A673 (cell line): ENCODE measurements at regions not wholly inside any gene's neighbourhood (a gene's known extent, or its start where the extent isn't known, plus 50 kb on each side); places are given as distances from the start of the nearest gene placed in this dataset.

Experiments used
- BruUV-seq: library from RNA; stranded (reverse); fragments of 400-500 nt; replicated peaks from 2 replicates; lab custom pipeline; 2021; lab: Mats Ljungman, UMichigan
- CTCF ChIA-PET: fragments of 300-600 bp; sonication (Branson Sonifier 250); formaldehyde crosslinking; loops from one replicate; lab custom pipeline; 2022; ENCODE audit warnings: antibody characterized with exemption; lab: Charles Lee
- POLR2A ChIA-PET: fragments of 300-600 bp; sonication (Branson Sonifier 250); formaldehyde crosslinking; loops from one replicate; lab custom pipeline; 2022; ENCODE audit warnings: antibody characterized with exemption; ENCODE audit not compliant: low non-redundant PET; lab: Charles Lee
- DNase-seq: peaks from one replicate; pipeline ENCODE4 v3.0.0-alpha.2; 2015; ENCODE audit warnings: low spot score
- H3K27ac ChIP-seq: fragments of 200-600 bp; sonication (generic); 2 replicates; pipeline ENCODE4 v1.5.1; 2016; ENCODE audit warnings: mixed run types, low read depth, mild to moderate bottlenecking, mixed read lengths, antibody characterized with exemption, low read length; ENCODE audit not compliant: poor library complexity, severe bottlenecking
- H3K27me3 ChIP-seq: fragments of 200-600 bp; sonication (generic); replicated peaks from 2 replicates; pipeline ENCODE4 v1.6.1; 2017; ENCODE audit warnings: mixed run types, low read depth, mild to moderate bottlenecking, mixed read lengths, antibody characterized with exemption, low read length; ENCODE audit not compliant: insufficient read depth, poor library complexity
- H3K36me3 ChIP-seq: fragments of 200-600 bp; sonication (generic); 2 replicates; pipeline ENCODE4 v1.6.1; 2016; ENCODE audit warnings: mixed run types, mild to moderate bottlenecking, mixed read lengths, antibody characterized with exemption, low read length; ENCODE audit not compliant: insufficient read depth, poor library complexity, severe bottlenecking
- H3K4me1 ChIP-seq: fragments of 200-600 bp; sonication (generic); 2 replicates; pipeline ENCODE4 v1.6.1; 2017; ENCODE audit warnings: mixed run types, mild to moderate bottlenecking, mixed read lengths, antibody characterized with exemption, low read length; ENCODE audit not compliant: insufficient read depth, poor library complexity, severe bottlenecking
- H3K4me3 ChIP-seq: fragments of 200-600 bp; sonication (generic); 2 replicates; pipeline ENCODE4 v1.5.1; 2016; ENCODE audit warnings: low read depth, mixed run types, mild to moderate bottlenecking, mixed read lengths, low read length; ENCODE audit not compliant: poor library complexity, severe bottlenecking
- H3K9me3 ChIP-seq: fragments of 200-600 bp; sonication (generic); 2 replicates; pipeline ENCODE4 v1.6.1; 2016; ENCODE audit warnings: mixed run types, low read depth, mild to moderate bottlenecking, mixed read lengths, antibody characterized with exemption, low read length; ENCODE audit not compliant: poor library complexity, severe bottlenecking
- CTCF ChIP-seq: fragments of 300-800, 200-600 bp; sonication (generic); conservative IDR thresholded peaks from 2 replicates; pipeline ENCODE4 v1.5.1; 2017; ENCODE audit warnings: low read depth, mild to moderate bottlenecking, antibody characterized with exemption, low read length, moderate library complexity, mixed read lengths
- EZH2 ChIP-seq: fragments of 200-600 bp; sonication (generic); IDR thresholded peaks from 2 replicates; pipeline ENCODE4 v1.6.1; 2017; ENCODE audit warnings: borderline replicate concordance, low read depth, mild to moderate bottlenecking, mixed read lengths, antibody characterized with exemption, low read length; ENCODE audit not compliant: poor library complexity, severe bottlenecking
- intact Hi-C: fragments of 100-400 bp; cut with micrococcal nuclease; formaldehyde crosslinking; loops from one replicate; pipeline ENCODE4 v1.10.0; 2022; ENCODE audit not compliant: unreplicated experiment

- Histone ChIP-seq H3K36me3 (no peaks in the 10 kb centered on the region), H3K9me3 (no peaks in the 10 kb centered on the region), H3K4me1 (no peaks in the 10 kb centered on the region), H3K4me3 (no peak overlapping the region), H3K27ac (no peak overlapping the region), H3K27me3 (no peaks in the 10 kb centered on the region)
- DNase-seq = no peak
- TF ChIP-seq CTCF (no peak), EZH2 (no peak)
- ChIA-PET POLR2A (no interaction called here), CTCF (no interaction called here)
- no TSS peak for BruUV-seq
- intact Hi-C loops = no loop called here
These were observed 221.3 kb upstream of the DGKB start for GRCh38 chr7:15123901-15124300.

- H3K27ac ChIP-seq = no peak overlapping the region
- CTCF ChIA-PET = no interaction called here
- no peaks in the 10 kb centered on the region for H3K9me3 ChIP-seq
These were observed 211.2 kb upstream of the DGKB start for GRCh38 chr7:15113752-15114151.

GRCh38 chr7:15105711-15106110 lies 203.2 kb upstream of the DGKB start:
- TF ChIP-seq EZH2 (no peak), CTCF (no peak)
- intact Hi-C loops = no loop called here
- DNase-seq = no peak
- ChIA-PET POLR2A (no interaction called here), CTCF (no interaction called here)
- no TSS peak for BruUV-seq
- Histone ChIP-seq H3K36me3 (no peaks in the 10 kb centered on the region), H3K9me3 (no peaks in the 10 kb centered on the region), H3K27me3 (no peaks in the 10 kb centered on the region), H3K4me1 (no peaks in the 10 kb centered on the region), H3K4me3 (no peak overlapping the region), H3K27ac (no peak overlapping the region)

More at GRCh38 chr7:15113752-15114151, 211.2 kb upstream of the DGKB start:
- TF ChIP-seq CTCF (no peak), EZH2 (no peak)
- intact Hi-C loops = no loop called here
- no TSS peak for BruUV-seq
- Histone ChIP-seq H3K4me1 (no peaks in the 10 kb centered on the region), H3K4me3 (no peak overlapping the region), H3K27me3 (peaks cover 3% of the 10 kb centered on the region), H3K36me3 (no peaks in the 10 kb centered on the region)
- POLR2A ChIA-PET = no interaction called here
- no peak for DNase-seq
